Type B pancreatic cell (in vitro differentiated cells): ENCODE measurements at regions not wholly inside any gene's neighbourhood (a gene's known extent, or its start where the extent isn't known, plus 50 kb on each side); places are given as distances from the start of the nearest gene placed in this dataset.

Experiments used
- DNase-seq: peaks from one replicate; pipeline ENCODE4 v3.0.0; 2021; ENCODE audit warnings: mixed read lengths; ENCODE audit not compliant: unreplicated experiment; ENCODE audit errors: extremely low spot score
- H3K27ac Mint-ChIP-seq: 2 replicates; pipeline ENCODE4 v1.8.0; 2021; ENCODE audit warnings: mild to moderate bottlenecking, mixed read lengths
- H3K27me3 Mint-ChIP-seq: 2 replicates; pipeline ENCODE4 v1.8.0; 2021; ENCODE audit warnings: mixed read lengths
- H3K36me3 Mint-ChIP-seq: 2 replicates; pipeline ENCODE4 v1.8.0; 2021; ENCODE audit warnings: mixed read lengths
- H3K4me1 Mint-ChIP-seq: one replicate; pipeline ENCODE4 v1.8.0; 2021; ENCODE audit warnings: mixed read lengths; ENCODE audit not compliant: unreplicated experiment
- H3K4me3 Mint-ChIP-seq: 2 replicates; pipeline ENCODE4 v1.8.0; 2021; ENCODE audit warnings: mild to moderate bottlenecking, mixed read lengths
- H3K9me3 Mint-ChIP-seq: 2 replicates; pipeline ENCODE4 v1.8.0; 2021; ENCODE audit warnings: mixed read lengths
- CTCF ChIP-seq: fragments of 200-600 bp; sonication (generic); conservative IDR thresholded peaks from 2 replicates; pipeline ENCODE4 v1.5.0; 2021; ENCODE audit warnings: antibody characterized with exemption, mild to moderate bottlenecking

- Mint-ChIP-seq H3K4me3 (no peak overlapping the region), H3K4me1 (no peaks in the 10 kb centered on the region), H3K27me3 (no peaks in the 10 kb centered on the region), H3K27ac (no peak overlapping the region), H3K9me3 (no peaks in the 10 kb centered on the region), H3K36me3 (no peaks in the 10 kb centered on the region)
- no peak for TF ChIP-seq CTCF
- no peak for DNase-seq
These were observed 1741.2 kb downstream of the TP53TG3F start for GRCh38 chr16:35200662-35201061.

- H3K4me3 Mint-ChIP-seq = no peak overlapping the region
- no peaks in the 10 kb centered on the region for H3K9me3 Mint-ChIP-seq
- H3K36me3 Mint-ChIP-seq = no peaks in the 10 kb centered on the region
- H3K4me1 Mint-ChIP-seq = no peaks in the 10 kb centered on the region
- TF ChIP-seq CTCF = no peak
- no peak overlapping the region for H3K27ac Mint-ChIP-seq
- DNase-seq = no peak
- no peaks in the 10 kb centered on the region for H3K27me3 Mint-ChIP-seq
These were observed 1741.7 kb downstream of the TP53TG3F start for GRCh38 chr16:35201151-35201550.

- H3K4me3 Mint-ChIP-seq = no peak overlapping the region
- no peak for DNase-seq
- no peaks in the 10 kb centered on the region for H3K4me1 Mint-ChIP-seq
- no peaks in the 10 kb centered on the region for H3K36me3 Mint-ChIP-seq
- no peaks in the 10 kb centered on the region for H3K9me3 Mint-ChIP-seq
- no peak for TF ChIP-seq CTCF
- H3K27ac Mint-ChIP-seq = no peak overlapping the region
- no peaks in the 10 kb centered on the region for H3K27me3 Mint-ChIP-seq
These were observed 1744.2 kb downstream of the TP53TG3F start for GRCh38 chr16:35203636-35204035.

GRCh38 chr16:35207059-35207999 is 1747.9 kb downstream of the TP53TG3F start:
- Mint-ChIP-seq H3K9me3 (no peaks in the 10 kb centered on the region), H3K4me1 (no peaks in the 10 kb centered on the region), H3K4me3 (no peak overlapping the region), H3K27ac (no peak overlapping the region), H3K36me3 (no peaks in the 10 kb centered on the region), H3K27me3 (no peaks in the 10 kb centered on the region)
- no peak for TF ChIP-seq CTCF
- no peak for DNase-seq

GRCh38 chr16:35208001-35208935 is 1748.9 kb downstream of the TP53TG3F start:
- TF ChIP-seq CTCF = no peak
- no peaks in the 10 kb centered on the region for H3K36me3 Mint-ChIP-seq
- no peak for DNase-seq
- H3K27me3 Mint-ChIP-seq = no peaks in the 10 kb centered on the region
- no peaks in the 10 kb centered on the region for H3K4me1 Mint-ChIP-seq
- H3K27ac Mint-ChIP-seq = no peak overlapping the region
- no peaks in the 10 kb centered on the region for H3K9me3 Mint-ChIP-seq
- H3K4me3 Mint-ChIP-seq = no peak overlapping the region
